GM13976 (cell line): ENCODE measurements at regions not wholly inside any gene's neighbourhood (a gene's known extent, or its start where the extent isn't known, plus 50 kb on each side); places are given as distances from the start of the nearest gene placed in this dataset.

Experiments
- DNase-seq: peaks from one replicate; pipeline ENCODE4 v3.0.0; 2012; ENCODE audit warnings: low spot score
- in situ Hi-C: fragments of 300-500 bp; cut with MboI; formaldehyde crosslinking; loops from one replicate; pipeline ENCODE4 v1.12.0; 2022; ENCODE audit warnings: low sequenced_read_pairs, mixed read lengths, inconsistent platforms; ENCODE audit not compliant: unreplicated experiment
- TF ChIP-seq, protein P1 (sequence below): IDR thresholded peaks from 2 replicates; pipeline ENCODE4 v1.5.1; 2012; ENCODE audit warnings: borderline replicate concordance, mild to moderate bottlenecking; ENCODE audit not compliant: insufficient read depth; ENCODE audit errors: extremely low read depth, missing control alignments, control extremely low read depth

DNA sequence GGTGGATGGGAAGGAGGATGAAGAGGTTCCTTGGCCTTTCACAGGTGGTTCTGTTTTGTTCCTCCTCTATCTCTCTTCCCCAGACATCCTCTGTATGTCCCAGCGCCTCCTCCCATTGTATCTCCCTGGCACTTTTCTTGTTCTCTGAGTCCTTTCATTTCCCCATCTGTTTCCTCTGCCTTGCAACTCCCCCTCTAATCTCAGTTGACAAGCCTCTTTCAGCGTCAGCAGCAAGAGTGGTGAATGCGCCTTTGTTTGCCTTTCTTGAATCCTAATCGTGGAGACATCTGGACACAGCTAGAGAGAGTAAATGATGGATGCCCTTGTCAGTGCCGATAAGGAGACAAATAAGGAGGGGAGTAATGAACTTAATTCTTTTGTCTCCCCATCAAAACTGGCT lies 167.0 kb downstream of the NDUFA10 start:
- DNase-seq = no peak
- in situ Hi-C loops = no loop called here
- TF ChIP-seq, protein P1, sequence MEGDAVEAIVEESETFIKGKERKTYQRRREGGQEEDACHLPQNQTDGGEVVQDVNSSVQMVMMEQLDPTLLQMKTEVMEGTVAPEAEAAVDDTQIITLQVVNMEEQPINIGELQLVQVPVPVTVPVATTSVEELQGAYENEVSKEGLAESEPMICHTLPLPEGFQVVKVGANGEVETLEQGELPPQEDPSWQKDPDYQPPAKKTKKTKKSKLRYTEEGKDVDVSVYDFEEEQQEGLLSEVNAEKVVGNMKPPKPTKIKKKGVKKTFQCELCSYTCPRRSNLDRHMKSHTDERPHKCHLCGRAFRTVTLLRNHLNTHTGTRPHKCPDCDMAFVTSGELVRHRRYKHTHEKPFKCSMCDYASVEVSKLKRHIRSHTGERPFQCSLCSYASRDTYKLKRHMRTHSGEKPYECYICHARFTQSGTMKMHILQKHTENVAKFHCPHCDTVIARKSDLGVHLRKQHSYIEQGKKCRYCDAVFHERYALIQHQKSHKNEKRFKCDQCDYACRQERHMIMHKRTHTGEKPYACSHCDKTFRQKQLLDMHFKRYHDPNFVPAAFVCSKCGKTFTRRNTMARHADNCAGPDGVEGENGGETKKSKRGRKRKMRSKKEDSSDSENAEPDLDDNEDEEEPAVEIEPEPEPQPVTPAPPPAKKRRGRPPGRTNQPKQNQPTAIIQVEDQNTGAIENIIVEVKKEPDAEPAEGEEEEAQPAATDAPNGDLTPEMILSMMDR = no peak

DNA sequence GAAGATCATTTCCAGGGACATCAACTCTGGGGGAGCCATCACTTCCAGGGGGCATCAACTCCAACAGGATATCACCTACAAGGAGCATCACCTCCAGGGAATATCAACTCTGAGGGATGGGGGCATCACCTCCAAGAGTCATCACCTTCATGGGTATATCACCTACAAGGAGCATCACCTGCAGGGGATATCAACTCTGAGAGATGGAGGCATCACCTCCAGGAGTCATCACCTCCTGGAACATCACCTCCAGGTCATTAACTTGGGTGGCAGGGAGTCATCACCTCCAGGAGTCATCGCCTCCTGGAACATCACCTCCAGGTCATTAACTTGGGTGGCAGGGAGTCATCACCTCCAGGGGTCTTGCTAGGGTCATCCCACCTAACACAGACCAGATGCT lies 167.6 kb downstream of the NDUFA10 start:
- no peak for DNase-seq
- TF ChIP-seq, protein P1 = no peak
- in situ Hi-C loops = no loop called here

DNA sequence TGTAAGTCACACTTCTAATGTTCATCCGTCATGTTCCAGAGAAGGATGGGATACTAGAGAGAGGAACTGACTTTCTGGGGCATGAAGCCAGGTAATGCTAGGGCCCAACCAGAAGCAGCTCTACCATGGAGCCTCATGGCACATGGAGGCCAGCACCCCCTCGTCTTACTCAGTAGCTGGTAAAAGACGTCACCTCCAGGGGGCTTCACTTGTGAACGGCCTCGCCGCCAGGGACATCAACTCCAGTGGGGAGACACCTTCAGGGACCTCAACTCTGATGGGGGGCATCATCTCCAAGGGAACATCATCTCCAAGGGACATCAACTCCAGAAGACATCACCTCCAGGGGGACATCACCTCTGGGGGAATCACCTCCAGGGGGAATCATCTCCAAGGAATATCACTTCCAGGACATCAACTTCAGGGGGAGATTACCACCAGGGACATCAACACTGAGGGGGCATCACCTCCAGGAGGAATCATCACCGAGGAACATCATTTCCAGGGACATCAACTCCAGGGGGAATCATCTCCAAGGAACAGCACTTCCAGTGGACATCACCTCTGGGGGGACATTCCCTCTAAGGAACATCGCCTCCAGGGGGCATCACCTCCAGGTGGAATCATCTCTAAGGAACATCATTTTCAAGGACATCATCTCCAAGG lies 168.4 kb downstream of the NDUFA10 start:
- no peak for DNase-seq
- in situ Hi-C loops = no loop called here
- TF ChIP-seq, protein P1 = no peak

DNA sequence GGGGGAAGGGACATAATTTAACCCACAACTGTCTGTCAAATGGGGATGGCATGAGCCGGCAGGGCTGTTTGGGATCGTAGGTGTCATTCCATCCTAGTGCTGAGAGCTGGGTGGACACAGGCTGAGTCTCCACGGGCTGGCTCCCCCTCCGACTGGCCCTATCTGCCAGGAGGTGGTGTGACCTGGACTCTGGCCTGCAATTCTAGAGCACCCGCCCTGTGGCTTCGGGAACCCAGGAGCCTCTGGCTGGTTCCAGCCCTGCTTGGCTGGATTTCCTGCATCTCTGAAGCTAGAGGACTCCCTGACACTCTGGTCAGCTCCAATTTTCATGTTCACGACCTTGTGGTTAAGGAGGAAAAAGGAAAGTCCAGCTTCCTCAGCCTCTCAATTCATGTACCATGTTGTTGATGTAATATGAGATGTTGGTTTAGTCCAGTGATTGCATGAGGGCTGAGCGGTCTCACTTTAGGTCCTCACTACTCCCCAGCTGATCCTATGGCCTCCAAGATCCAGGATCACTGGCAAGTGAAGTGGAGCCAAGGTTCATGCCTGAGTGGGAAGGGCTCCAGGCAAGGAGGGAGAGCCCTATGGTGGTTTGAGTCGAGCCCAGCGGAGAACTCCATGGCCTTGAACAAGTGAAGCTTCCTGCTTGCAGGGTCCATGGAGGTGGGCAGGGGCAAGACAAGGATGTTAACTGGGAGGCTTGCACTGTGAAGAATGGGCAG lies 169.1 kb downstream of the NDUFA10 start:
- in situ Hi-C loops = no loop called here
- no peak for DNase-seq
- TF ChIP-seq, protein P1 = no peak

DNA sequence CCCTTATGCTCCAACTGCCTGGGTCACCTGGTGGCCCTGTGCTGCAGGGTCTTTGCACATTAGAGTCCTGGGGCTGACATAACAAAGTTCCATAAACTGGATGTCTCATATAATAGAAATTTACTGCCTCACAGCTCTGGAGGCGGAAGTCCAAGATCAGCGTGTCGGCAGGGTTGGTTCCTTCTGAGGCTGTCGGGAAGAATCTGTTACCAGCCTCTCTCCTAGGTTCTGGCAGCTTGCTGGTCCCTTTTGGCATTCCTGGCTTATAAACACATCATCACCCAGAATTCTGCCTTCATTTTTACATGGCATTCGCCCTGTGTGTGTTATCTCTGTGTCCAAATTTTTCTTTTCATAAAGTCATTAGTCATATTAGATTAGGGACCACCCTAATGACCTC lies 170.5 kb downstream of the NDUFA10 start:
- no peak for DNase-seq
- in situ Hi-C loops = no loop called here

DNA sequence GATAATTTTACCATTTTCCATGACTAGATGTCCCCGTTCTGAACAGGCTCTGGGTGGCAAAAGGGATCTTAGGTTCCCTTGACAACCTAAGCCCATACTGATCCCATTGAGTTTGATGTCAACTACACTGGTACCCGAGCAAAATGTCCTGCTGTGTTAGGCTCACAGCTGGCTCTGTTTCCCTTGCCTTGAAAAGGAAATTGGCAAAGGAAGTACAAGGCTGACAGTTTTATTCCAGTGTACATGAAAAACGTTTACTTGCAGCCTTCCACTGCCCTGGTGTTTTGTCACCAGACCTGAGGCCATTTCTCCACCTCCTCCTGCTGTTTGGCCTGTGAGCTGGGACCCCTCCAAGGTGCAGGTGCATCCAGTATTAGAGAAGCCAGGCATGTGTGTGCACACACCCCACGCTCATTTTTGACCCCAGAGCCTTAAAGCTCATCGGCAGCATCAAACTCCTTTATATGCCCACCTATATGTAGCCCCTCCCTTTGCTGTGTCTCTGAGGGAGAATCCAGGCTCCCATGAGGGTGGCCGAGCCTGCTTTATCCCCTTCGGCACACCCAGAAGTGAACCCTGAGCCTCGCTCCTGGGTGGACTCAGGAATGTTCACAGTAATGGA lies 171.3 kb downstream of the NDUFA10 start:
- in situ Hi-C loops = no loop called here
- TF ChIP-seq, protein P1 = no peak
- no peak for DNase-seq

More for the DNA sequence above, 170.5 kb downstream of the NDUFA10 start:
- TF ChIP-seq, protein P1 = no peak
